Fibroblast of villous mesenchyme (primary cell): ENCODE measurements at regions not wholly inside any gene's neighbourhood (a gene's known extent, or its start where the extent isn't known, plus 50 kb on each side); places are given as distances from the start of the nearest gene placed in this dataset.

Source experiments
- DNase-seq: peaks from one replicate; pipeline ENCODE4 v3.0.0-alpha.2; 2010; ENCODE audit warnings: low read depth
- H3K4me3 ChIP-seq: 2 replicates; pipeline ENCODE4 v1.5.1; 2011; ENCODE audit warnings: low read depth, mild to moderate bottlenecking, low read length
- CTCF ChIP-seq: IDR thresholded peaks from 2 replicates; pipeline ENCODE4 v1.5.1; 2012; ENCODE audit warnings: low read depth, mild to moderate bottlenecking, low read length; ENCODE audit not compliant: insufficient read depth

GRCh38 chr11:76607431-76607830 is 63.1 kb downstream of the LRRC32 start:
- no peak overlapping the region for H3K4me3 ChIP-seq
- no peak for TF ChIP-seq CTCF
- DNase-seq, result no peak

GRCh38 chr11:76605338-76606074 is 65.0 kb downstream of the LRRC32 start:
- no peak for TF ChIP-seq CTCF
- DNase-seq, result no peak
- no peak overlapping the region for H3K4me3 ChIP-seq

- H3K4me3 ChIP-seq, result no peak overlapping the region
- peak; percentile 87 for DNase-seq
Measured at GRCh38 chr11:76604626-76605241, 65.8 kb downstream of the LRRC32 start.

GRCh38 chr11:76604081-76604625 is 66.4 kb downstream of the LRRC32 start:
- TF ChIP-seq CTCF, result no peak
- no peak for DNase-seq
- H3K4me3 ChIP-seq, result no peak overlapping the region

More at GRCh38 chr11:76604626-76605241, 65.8 kb downstream of the LRRC32 start:
- TF ChIP-seq CTCF, result no peak

GRCh38 chr11:76603202-76603601 is 67.3 kb downstream of the LRRC32 start:
- no peak for DNase-seq
- TF ChIP-seq CTCF, result no peak
- no peak overlapping the region for H3K4me3 ChIP-seq
